ENCODE measurements at regions not wholly inside any gene's neighbourhood (a gene's known extent, or its start where the extent isn't known, plus 50 kb on each side); places are given as distances from the start of the nearest gene placed in this dataset.
"Not testable (repeated sequence)": the region's sequence is repeated elsewhere in the genome, so short reads cannot be mapped to it uniquely, and the experiment has no call there.

DNA sequence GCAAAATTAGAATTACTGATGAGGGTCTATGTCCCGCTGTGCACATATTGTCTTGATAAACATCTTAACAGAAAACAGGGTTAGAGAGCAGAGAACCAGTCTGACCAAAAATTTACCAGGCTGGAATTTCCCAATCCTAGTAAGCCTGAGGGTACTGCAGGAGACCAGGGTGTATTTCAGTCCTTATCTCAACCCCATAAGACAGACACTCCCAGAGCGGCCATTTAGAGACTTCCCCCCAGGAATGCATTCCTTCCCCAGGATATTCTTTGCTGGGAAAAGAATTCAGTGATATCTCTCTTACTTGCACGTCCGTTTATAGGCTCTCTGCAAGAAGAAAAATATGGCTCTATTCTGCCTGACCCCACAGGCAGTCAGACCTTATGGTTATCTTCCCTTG is 101.4 kb upstream of the FAM3C start:
- not testable (repeated sequence) for DNase-seq (ENCODE audit: low read depth, low spot score)

GRCh38 chr7:121494516-121494915 is 98.4 kb upstream of the FAM3C start:
- DNase-seq (ENCODE audit: low read depth, low spot score) = no peak

DNA sequence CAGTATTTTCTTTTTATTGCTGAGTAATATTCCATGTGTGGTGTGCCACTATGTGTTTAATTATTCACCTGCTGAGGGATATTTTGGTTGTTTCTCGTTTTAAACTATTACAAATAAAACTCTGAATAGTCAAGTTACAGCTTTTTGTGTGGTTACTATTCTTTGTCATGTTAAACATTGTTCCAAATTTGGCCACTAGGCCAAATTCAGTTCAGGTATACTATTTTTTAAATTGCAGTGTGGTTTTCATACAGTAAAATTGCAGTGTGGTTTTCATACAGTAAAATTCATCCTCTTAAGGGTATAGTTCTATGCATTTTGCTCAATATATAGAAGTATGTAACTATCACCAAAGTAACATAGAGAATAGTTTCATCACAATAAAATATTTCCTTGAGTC is 97.4 kb upstream of the FAM3C start:
- no peak for DNase-seq (ENCODE audit: low read depth, low spot score)

DNA sequence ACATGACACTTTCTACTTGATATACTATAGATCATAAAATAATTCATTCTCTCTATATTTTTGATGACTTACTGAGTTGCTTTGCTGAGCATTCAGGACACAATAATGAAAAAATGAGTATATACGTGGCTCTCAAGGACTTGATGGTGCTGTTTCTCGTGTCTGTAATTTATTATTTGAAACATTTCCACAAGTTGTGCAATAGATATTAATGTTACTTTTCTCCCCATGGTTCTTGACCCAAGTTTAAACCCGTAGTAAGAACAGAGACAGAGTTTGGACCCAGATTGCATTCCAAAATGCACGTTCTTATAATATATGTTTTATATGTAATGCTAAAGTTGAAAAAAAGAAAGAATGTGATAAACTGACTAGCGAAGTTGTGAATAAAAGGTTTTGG is 94.2 kb upstream of the FAM3C start:
- no peak for DNase-seq (ENCODE audit: low read depth, low spot score)

- DNase-seq (ENCODE audit: low read depth, low spot score) = no peak
Measured at GRCh38 chr7:121489440-121489839, 93.3 kb upstream of the FAM3C start.

DNA sequence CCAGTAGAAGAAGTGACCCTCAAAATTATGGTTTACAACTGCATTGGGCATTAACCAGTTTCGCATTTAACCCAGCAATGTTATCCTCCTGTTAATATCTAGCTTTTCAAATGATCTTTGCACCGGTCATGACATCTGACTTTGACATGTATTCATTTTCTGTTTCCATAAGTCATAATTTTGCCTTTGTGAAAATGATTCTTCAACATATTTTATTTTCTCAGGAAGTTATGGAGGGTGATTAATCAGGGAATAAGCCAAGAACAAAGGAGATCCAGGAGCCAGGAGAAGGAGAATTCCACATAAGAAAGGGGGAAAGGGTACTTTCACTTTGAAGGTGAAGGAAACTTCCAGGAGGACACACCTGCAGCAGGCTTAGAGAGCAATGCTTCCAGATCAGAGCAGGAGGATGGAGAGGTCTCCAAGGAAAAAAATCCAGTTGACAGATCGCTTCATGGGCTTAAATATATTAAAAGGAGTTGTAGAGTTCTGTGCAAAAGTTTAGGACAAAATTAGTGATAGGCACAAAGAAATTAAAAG is 92.1 kb upstream of the FAM3C start:
- no peak for DNase-seq (ENCODE audit: low read depth, low spot score)

- no peak for DNase-seq (ENCODE audit: low read depth, low spot score)
Measured at GRCh38 chr7:121486590-121486989, 90.5 kb upstream of the FAM3C start.

GRCh38 chr7:121485467-121486243 is 89.5 kb upstream of the FAM3C start:
- DNase-seq (ENCODE audit: low read depth, low spot score) = no peak

- DNase-seq (ENCODE audit: low read depth, low spot score) = no peak
Measured at GRCh38 chr7:121484089-121484763, 88.1 kb upstream of the FAM3C start.

- DNase-seq (ENCODE audit: low read depth, low spot score) = no peak
Measured at GRCh38 chr7:121480566-121481335, 84.6 kb upstream of the FAM3C start.

DNA sequence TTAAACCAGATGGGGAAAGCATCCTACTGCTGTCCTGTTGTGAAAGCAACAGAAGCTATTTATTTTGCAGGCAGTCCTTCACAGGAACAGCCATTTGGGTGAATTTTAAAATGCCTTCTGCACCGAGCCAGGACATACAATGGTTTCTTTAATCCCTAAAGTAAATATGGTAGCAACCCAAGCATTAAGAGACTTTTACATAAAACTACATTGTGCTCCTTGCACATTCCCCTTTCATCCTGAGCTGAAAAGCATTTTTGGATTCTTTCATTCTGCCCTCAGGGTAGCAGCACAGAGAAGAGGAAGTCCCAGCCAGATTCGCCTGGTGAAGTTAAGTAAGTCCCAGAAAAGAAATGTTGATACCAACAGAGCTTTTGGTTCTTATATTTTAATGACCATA is 84.0 kb upstream of the FAM3C start:
- no peak for DNase-seq (ENCODE audit: low read depth, low spot score)

DNA sequence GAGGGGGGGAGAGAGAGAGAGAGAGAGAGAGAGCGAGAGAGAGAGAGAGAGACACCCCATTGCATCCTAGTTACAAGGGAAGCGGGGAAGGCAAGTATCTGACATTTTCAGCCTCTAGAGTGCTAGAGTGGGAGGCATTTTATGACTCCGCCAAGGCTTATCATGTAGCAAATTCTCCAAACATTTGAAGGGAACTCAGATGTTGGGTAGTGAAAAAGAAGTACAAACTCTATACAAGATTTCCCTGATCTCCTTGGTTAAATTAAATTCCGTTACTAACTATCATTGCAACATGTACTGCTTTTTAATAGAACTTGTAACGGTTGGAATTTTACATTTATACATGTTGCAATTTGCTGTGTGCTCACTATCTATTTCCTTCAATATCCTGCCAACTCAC is 83.4 kb upstream of the FAM3C start:
- no peak for DNase-seq (ENCODE audit: low read depth, low spot score)

- DNase-seq (ENCODE audit: low read depth, low spot score) = no peak
Measured at GRCh38 chr7:121475806-121476205, 79.7 kb upstream of the FAM3C start.

DNA sequence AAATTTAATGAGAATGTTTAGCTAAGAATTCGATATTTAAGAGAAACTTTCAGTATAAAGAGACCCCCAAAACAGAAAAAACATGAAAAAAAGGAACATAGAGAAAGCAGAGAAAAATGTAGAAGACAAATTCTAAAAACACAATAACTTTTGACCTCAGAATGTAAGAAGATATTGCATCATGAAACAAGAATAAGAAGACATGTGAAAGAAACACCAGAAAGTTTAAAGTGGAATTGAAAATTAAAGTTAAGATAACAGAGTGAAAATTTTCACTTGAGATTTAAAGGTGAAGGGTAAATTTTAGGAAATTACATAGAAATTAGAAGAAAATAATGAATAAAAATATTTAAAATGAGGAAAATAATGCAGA is 78.2 kb upstream of the FAM3C start:
- DNase-seq (ENCODE audit: low read depth, low spot score) = no peak

DNA sequence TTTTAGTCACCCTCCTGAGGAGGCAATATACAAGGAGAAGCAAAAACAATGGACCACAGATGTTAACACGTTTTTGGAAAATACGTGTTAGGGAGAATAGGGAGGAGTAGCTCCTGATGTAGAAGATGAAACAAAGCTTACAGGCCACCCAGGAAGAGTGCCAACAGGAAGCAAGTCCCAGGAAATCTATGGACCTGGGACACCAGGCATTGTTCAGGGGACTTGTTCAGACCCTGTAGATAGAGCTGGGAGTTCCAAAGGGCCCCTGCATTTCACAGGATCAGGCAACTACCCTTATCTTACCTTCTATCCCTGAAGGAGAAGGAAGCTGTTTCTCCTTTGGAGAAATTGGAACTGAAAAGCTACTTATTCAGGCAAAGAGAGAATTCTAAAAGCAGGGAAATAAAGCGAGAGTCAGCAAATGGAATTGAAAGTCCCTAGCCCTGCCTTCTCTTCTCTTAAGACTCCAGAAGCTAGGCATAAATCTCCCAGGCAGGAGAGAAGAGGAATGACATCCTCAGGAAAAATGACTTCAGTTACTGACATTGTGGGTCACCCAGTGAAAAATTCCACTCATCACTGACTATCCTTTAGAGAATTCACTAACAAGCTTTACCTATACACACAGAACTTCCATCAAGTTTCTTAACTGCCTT is 77.7 kb upstream of the FAM3C start:
- no peak for DNase-seq (ENCODE audit: low read depth, low spot score)

- DNase-seq (ENCODE audit: low read depth, low spot score) = no peak
Measured at GRCh38 chr7:121466455-121466854, 70.3 kb upstream of the FAM3C start.

- DNase-seq (ENCODE audit: low read depth, low spot score) = no peak
Measured at GRCh38 chr7:121459148-121459547, 63.0 kb upstream of the FAM3C start.

DNA sequence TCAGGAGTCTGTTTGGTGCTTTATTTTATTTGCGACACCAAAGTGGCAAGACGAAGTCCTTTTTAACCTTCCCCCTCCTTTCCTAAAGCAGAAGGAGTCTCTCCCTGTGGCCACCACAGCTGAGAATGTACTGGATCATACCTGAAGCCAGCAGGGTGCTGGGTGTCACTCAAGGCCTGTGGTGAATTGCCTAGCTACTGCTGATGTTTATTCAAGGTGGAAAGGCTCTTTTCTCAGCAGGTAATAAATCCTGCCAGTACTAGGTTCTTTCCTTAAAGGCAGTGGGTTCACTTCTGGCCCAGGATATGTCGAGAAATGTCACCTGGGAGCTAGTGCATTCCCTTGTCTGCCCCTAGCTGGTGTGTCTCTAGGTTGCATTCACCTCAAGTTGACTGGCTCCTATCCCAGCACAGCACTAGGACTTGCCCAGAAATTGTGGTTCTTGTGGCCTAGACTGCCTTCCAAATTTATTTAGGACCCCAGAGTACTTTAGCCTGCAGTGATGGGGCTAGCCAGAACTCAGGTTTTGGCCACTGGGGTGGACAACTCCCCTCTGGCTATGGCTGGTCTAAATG is 60.8 kb upstream of the FAM3C start:
- DNase-seq (ENCODE audit: low read depth, low spot score) = no peak

DNA sequence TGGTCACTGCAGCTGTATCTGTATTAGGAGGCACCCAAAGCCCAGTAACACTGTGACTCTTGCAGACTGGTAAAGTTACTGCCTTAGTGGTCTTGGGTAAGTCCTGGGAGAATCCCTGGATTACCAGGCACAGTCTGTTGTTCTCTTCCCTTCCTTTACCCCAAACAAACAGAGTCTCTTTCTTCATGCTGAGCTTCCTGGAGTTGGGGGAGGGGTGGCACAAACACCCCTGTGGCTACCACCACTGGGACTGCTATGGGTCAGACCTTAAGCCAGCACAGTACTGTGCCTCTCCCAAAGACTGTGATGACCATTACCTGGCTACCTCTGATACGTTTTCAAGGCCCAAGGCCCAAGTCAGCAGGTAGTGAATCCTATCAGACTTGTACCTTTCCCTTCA is 59.9 kb upstream of the FAM3C start:
- no peak for DNase-seq (ENCODE audit: low read depth, low spot score)

DNA sequence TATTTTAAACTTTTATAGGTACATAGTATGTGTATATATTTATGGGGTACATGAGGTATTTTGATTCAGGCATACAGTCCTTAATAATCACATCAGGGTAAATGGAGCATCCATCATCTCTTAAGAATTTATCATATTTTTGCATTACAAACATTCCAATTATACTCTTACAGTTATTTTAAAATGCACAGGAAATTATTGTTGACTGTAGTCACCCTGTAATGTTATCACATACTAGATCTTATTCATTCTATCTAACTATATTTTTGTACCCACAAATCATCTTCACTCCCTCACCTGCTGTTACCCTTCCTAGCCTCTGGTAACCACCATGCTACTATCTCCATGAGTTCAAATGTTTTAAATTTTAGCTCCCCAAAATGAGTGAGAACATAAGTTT is 56.3 kb upstream of the FAM3C start:
- DNase-seq (ENCODE audit: low read depth, low spot score) = no peak

DNA sequence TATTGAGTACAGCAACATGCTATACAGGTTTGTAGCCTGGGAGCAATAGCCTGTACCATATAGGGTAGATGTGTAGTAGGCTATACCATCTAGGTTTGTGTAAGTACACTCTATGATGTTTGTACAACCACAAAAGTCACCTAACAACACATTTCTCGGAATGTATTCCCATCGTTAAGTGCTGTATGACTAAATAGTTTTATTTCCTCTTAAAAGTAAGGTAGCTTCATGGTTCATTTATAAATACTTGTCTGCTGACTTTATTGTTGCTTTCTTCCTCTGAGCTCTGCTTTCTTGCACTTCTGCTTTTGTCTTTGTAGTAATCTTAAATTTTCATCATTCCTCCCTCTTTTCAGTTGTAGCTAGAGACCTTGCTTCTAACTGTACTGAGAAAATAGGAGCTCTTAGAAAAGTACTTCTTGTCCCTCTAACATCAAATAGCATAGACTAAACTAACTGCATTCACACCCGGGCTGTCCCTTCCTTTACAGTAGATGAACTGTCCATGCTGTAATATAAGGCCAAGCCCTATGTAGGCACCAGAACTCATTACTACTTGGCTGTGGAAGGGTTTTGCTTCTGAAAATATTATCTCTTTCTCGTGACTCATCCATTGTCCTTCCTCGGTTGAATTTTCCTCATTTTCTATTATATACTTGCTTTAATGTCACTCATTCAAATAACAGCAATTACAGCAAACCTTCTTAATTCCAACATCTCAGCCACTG is 55.4 kb upstream of the FAM3C start:
- no peak for DNase-seq (ENCODE audit: low read depth, low spot score)

All from smooth muscle cell of the brain vasculature (primary cell).